AG09319 (cell line): ENCODE measurements at regions not wholly inside any gene's neighbourhood (a gene's known extent, or its start where the extent isn't known, plus 50 kb on each side); places are given as distances from the start of the nearest gene placed in this dataset.

Experiments used
- DNase-seq: peaks from one replicate; pipeline ENCODE4 v3.0.0-alpha.2; 2010; ENCODE audit warnings: low read depth; ENCODE audit errors: extremely low read depth
- TF ChIP-seq, protein P1 (sequence below): IDR thresholded peaks from 2 replicates; pipeline ENCODE4 v1.5.1; 2011; ENCODE audit warnings: low read depth, mild to moderate bottlenecking, inconsistent platforms, low read length, moderate library complexity

DNA sequence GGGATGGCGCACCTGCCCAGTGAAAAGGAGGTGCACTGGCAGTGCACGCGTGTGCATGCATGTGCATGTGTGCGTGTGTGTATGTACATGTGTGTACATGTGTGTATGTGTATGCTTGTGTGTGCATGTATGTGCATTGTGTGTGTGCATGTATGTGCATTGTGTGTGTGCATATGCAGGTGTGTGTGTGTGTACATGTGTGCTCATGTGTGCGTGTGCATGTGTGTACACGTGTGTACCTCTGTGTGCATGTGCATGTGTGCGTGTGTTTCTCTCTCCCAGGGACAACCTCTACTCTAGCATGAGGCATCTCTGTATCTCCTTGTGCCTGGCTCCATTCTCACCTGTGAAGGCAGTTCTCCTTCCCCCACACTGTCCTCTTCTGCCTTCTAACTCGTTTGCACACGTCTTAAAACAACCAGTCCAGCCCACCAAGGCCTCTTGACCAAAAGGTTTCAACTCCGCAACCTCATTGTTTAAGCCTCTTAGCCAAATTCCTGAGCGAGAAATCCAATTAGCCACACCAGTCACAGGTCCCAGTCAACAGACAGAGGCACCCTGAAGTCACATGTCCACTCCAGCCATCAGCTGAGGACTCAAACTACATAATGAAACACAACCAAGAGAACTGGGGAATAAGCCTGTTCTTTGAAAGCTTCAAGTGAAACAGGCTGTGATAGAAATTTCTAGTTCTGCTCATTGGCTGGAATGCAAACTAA, 103.5 kb upstream of the PTPRT start:
- TF ChIP-seq, protein P1, sequence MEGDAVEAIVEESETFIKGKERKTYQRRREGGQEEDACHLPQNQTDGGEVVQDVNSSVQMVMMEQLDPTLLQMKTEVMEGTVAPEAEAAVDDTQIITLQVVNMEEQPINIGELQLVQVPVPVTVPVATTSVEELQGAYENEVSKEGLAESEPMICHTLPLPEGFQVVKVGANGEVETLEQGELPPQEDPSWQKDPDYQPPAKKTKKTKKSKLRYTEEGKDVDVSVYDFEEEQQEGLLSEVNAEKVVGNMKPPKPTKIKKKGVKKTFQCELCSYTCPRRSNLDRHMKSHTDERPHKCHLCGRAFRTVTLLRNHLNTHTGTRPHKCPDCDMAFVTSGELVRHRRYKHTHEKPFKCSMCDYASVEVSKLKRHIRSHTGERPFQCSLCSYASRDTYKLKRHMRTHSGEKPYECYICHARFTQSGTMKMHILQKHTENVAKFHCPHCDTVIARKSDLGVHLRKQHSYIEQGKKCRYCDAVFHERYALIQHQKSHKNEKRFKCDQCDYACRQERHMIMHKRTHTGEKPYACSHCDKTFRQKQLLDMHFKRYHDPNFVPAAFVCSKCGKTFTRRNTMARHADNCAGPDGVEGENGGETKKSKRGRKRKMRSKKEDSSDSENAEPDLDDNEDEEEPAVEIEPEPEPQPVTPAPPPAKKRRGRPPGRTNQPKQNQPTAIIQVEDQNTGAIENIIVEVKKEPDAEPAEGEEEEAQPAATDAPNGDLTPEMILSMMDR = no peak
- DNase-seq = no peak

DNA sequence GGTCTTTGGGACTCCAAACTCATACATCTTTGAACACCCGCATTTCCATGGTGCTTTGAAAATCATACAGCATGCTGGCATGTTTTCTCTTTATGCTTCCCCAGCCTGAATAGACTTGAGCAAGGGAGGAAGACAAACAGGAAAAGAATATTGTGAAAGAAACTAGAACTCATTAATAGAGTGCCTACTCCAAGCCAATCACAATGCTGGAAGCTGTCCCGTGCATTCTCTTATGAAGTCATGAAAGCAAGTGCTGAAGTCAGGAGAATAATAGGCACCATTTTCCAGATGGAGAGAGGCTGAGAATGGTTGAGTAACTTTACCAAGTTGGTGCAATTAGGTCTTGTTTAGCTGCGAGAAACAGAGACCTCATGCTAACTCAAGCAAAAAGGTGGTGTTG, 102.5 kb upstream of the PTPRT start:
- TF ChIP-seq, protein P1 = no peak
- no peak for DNase-seq

DNA sequence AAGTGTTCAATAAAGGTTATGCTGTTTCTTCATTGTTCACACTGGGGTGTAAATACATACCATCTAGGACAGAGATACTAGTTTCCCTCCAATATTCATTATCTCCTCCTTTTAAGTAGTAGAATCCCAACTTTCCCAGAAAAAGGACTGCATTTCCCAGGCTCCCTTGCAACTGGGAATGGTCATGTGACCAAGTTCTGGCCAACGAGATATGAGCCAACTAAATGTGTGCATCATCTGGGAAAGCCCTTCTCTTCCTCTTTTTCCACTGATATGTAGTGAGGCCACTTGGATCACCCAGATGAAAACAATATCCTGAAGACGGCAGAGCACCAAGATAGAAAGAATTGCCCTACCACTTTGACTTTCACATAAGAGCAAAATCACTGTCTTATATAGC, 97.9 kb upstream of the PTPRT start:
- TF ChIP-seq, protein P1 = no peak
- no peak for DNase-seq

DNA sequence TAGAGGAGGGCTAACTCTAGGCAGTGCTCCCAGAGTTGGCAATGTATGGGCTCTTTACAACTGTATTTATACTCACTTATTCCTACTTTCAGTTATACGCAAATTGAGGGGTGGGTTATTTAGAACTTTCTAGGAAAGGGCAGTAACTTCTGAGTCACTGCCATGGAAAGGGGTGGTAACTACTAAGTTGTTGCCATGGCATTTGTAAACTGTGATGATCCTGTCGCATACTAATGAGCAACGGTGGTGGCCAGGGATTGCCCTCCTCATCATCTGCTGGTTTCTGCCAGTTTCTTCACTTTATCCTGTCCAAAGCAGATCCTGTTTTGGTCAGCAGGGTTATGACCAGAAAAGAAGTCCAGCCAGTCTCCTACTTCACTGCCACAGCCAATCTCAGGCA, 95.5 kb upstream of the PTPRT start:
- TF ChIP-seq, protein P1 = no peak
- DNase-seq = no peak

DNA sequence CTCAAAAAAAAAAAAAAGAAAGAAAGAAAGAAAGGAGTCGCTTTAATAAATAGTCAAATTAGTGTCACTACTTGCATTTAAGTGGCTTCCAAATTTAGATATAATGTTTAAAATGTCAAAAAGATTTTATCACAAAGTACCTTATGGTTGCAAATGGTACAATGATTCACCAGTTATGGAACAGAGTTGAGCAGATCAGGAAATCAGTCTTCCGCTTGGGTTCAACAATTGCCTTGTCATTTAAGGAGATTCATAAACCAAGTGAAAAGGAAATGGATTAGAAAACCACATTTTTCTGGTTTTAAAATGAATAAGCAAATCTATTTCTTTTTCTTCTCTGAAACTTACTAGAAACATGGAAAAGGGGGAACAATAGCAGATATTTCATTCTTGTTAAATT, 94.8 kb upstream of the PTPRT start:
- TF ChIP-seq, protein P1 = no peak
- DNase-seq = no peak

DNA sequence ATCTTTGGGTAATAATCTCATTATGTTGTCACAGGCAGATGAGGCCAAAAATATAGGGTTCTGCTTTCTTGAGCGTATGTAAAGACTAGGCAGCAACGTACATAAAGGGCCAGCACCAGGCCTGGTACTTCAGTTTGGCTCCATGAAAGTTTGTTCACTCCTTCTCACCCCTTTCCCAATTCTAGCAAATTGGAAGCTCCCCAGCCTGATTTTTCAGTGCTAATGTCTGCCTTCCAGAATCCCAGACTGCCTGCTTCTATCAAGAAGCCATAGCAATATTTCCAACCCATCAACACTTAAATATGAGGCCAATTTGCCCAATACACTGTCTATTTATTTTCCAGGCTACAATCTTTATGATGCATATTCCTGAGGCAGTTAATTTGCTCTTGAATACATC, 93.4 kb upstream of the PTPRT start:
- TF ChIP-seq, protein P1 = no peak
- no peak for DNase-seq

DNA sequence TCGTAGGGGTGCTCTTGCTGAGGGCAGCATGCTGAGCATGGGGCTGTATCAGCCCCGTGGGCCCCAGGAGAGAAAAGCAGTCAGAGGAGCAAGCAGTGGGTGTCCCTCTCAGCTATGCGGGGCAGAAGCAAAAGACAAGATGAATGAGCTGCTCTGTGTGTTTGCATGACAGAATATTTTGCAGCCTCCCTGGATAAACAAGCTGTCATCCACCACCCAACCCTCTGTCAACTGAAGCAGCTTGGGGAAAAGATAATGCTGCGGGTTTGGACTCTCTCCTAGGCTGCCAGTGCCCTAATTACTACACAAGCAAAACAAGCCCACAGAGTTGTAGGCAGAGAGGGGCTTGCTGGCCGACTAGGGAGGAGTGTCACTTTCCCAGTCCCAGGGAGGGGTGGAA, 82.3 kb upstream of the PTPRT start:
- no peak for DNase-seq
- TF ChIP-seq, protein P1 = no peak
